GM12875 (cell line): ENCODE measurements at regions not wholly inside any gene's neighbourhood (a gene's known extent, or its start where the extent isn't known, plus 50 kb on each side); places are given as distances from the start of the nearest gene placed in this dataset.

Experiments used
- H3K4me3 ChIP-seq: one replicate; pipeline ENCODE4 v1.5.1; 2011; ENCODE audit warnings: low read depth, low read length, control low read depth
- CTCF ChIP-seq: IDR thresholded peaks from 2 replicates; pipeline ENCODE4 v1.5.1; 2011; ENCODE audit warnings: low read depth, mild to moderate bottlenecking, control low read depth, inconsistent platforms, low read length, moderate library complexity, borderline replicate concordance; ENCODE audit not compliant: insufficient read depth

GRCh38 chr6:19312241-19312978 lies 524.8 kb upstream of the ID4 start:
- no peak for TF ChIP-seq CTCF
- H3K4me3 ChIP-seq = no peak overlapping the region

DNA sequence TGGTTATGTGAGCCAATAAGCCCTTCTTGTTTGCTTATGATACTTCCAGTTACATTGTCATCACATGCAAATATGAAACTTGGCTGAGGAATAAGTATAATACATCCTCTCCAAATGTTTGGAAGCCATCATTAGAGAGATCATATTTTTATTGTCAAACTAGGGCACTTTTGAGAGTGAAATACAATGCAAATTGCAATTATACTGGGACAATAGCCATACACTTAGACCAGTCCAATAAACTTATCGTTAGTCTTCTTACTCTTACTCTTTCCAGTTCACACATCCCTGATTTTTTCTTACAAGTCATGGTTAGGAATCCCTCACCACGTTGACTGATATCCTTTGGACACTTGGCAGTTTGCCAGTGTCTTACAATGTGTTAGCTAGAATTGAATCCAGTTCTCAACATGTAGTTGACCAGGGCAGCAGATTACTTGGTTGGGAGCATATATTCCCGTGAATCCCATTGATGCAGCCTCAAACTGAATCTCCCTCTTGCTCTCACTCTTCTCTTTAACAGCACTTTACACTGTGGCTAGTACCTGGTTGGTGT lies 519.7 kb upstream of the ID4 start:
- H3K4me3 ChIP-seq = no peak overlapping the region
- no peak for TF ChIP-seq CTCF

DNA sequence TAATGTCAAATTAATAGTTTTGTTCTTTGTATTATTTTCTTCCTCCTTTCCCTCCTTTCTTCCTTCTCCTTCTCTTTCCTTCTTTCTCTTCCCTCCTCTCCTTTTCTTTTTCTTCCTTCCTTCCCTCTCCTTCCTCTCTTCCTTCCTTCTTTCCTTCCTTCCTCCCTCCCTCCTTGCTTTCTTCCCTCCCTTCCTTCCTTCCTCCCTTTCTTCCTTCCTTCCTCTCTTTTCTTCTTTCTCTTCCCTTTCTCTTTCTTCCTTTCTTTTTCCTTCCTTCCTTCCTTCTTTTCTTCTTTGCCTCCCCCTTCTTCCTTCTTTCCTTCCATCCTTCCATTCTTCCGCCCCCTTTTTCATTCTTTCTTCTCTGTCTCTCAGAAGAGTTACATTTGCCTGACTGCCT lies 518.2 kb upstream of the ID4 start:
- TF ChIP-seq CTCF = no peak
- H3K4me3 ChIP-seq = no peak overlapping the region

DNA sequence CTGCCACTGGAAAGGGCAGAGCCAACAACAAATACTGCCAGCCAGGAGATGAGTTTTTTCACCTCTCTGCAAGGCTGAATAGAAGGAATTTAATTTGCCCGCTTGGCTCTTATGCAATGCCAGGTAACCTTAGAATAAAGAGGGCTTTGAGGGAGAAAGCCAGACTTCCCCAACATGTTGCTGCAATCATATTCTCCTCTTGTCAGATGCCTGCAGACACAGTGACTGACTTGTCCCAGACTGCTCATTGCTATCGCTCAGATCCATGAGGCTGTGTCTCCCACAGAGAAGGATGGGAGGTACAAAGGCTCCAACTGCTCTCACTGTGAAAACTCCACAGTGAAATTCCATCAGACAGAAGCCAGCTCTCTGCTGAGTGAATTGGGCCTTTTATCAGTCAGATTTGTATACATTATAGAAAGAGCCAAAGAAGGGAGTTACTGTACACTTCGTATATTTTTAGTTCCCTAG lies 517.0 kb upstream of the ID4 start:
- no peak overlapping the region for H3K4me3 ChIP-seq
- TF ChIP-seq CTCF = no peak

GRCh38 chr6:19322691-19323485 lies 514.3 kb upstream of the ID4 start:
- no peak for TF ChIP-seq CTCF
- no peak overlapping the region for H3K4me3 ChIP-seq

DNA sequence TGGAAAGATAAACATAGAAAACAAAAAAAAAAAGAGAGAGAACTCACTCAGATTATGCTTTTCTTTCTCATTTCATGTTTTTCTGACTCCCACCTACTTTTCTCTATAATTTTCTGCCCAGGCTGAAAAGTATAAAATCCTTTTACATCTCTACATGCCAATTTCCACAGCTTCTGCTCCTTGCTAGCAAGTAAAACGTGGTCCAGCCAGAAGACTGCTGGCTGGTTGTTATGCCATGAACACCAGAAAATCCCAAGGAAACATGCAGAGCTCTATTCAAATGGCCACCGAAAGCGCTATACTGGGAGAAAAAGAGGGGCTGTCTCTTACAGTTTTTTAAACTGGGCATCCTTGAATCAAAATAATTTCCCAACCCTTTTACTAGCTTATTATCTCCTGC lies 512.8 kb upstream of the ID4 start:
- no peak overlapping the region for H3K4me3 ChIP-seq
- no peak for TF ChIP-seq CTCF
